CD14-positive monocyte (primary cell): ENCODE measurements at regions not wholly inside any gene's neighbourhood (a gene's known extent, or its start where the extent isn't known, plus 50 kb on each side); places are given as distances from the start of the nearest gene placed in this dataset.

Source experiments
- DNase-seq, 3 donors: peaks; one replicate each; pipeline ENCODE4 v3.0.0-alpha.2; 2011 to 2022
- H2AFZ ChIP-seq: 2 replicates; pipeline ENCODE4 v1.6.0; 2012; ENCODE audit warnings: mild to moderate bottlenecking, low read depth, low read length, inconsistent platforms; ENCODE audit not compliant: insufficient read depth, poor library complexity, severe bottlenecking
- H3K27ac ChIP-seq, 2 donors: 1 replicate in 1 of 2; 2 replicates in 1 of 2; pipeline ENCODE4 v1.5.1; 2012 to 2013; ENCODE audit warnings: low read length in 2 of 2, control low read depth in 1 of 2, inconsistent platforms in 1 of 2, low read depth in 1 of 2, mild to moderate bottlenecking in 1 of 2
- H3K27me3 ChIP-seq, 2 donors: one replicate each; pipeline versions ENCODE4 v1.6.0 to v1.6.1; 2011 to 2013; ENCODE audit warnings: low read length in 2 of 2; ENCODE audit not compliant: control insufficient read depth in 2 of 2, insufficient read depth in 2 of 2
- H3K36me3 ChIP-seq, 2 donors: replicated peaks in 1 of 2; 1 replicate in 1 of 2; 2 replicates in 1 of 2; pipeline versions ENCODE4 v1.5.1 to v1.6.1; 2012 to 2013; ENCODE audit warnings: low read length in 2 of 2, control low read depth in 1 of 2, inconsistent platforms in 1 of 2, mild to moderate bottlenecking in 1 of 2; ENCODE audit not compliant: insufficient read depth in 2 of 2, control insufficient read depth in 1 of 2
- H3K4me1 ChIP-seq, 2 donors: 1 replicate in 1 of 2; 2 replicates in 1 of 2; pipeline versions ENCODE4 v1.5.1 to v1.6.1; 2012 to 2013; ENCODE audit warnings: low read length in 2 of 2, control low read depth in 1 of 2, inconsistent platforms in 1 of 2, mild to moderate bottlenecking in 1 of 2, moderate library complexity in 1 of 2; ENCODE audit not compliant: insufficient read depth in 2 of 2, control insufficient read depth in 1 of 2
- H3K4me2 ChIP-seq: replicated peaks from 2 replicates; pipeline ENCODE3; 2012; ENCODE audit warnings: low read length, moderate library complexity, mild to moderate bottlenecking; ENCODE audit not compliant: poor library complexity, severe bottlenecking; ENCODE audit errors: extremely low read depth
- H3K4me3 ChIP-seq, 3 experiments: fragments of 200-600 bp in 1 of 3; sonication (generic) in 1 of 3; replicated peaks in 1 of 3; 1 replicate in 2 of 3; 2 replicates in 1 of 3; pipeline ENCODE4 v1.5.1; 2011 to 2013; ENCODE audit warnings: low read length in 3 of 3, mild to moderate bottlenecking in 3 of 3, control low read depth in 2 of 3, low read depth in 2 of 3, inconsistent platforms in 1 of 3, moderate library complexity in 1 of 3
- H3K79me2 ChIP-seq: 2 replicates; pipeline ENCODE4 v1.6.0; 2012; ENCODE audit warnings: mild to moderate bottlenecking, control low read depth, inconsistent platforms, low read length, moderate library complexity; ENCODE audit not compliant: insufficient read depth
- H3K9ac ChIP-seq: 2 replicates; pipeline ENCODE4 v1.6.0; 2017; ENCODE audit warnings: low read length, mild to moderate bottlenecking; ENCODE audit not compliant: insufficient read depth, poor library complexity, severe bottlenecking
- H3K9me3 ChIP-seq, 2 donors: replicated peaks in 1 of 2; 1 replicate in 1 of 2; 2 replicates in 1 of 2; pipeline versions ENCODE4 v1.5.1 to v1.6.1; 2012 to 2013; ENCODE audit warnings: low read length in 2 of 2, control low read depth in 1 of 2; ENCODE audit not compliant: control insufficient read depth in 1 of 2, insufficient read depth in 1 of 2
- H4K20me1 ChIP-seq: 2 replicates; pipeline ENCODE4 v1.6.0; 2012; ENCODE audit warnings: mild to moderate bottlenecking, low read length, control low read depth, moderate library complexity; ENCODE audit not compliant: insufficient read depth
- H3K27ac Mint-ChIP-seq, 7 donors: one replicate each; pipeline ENCODE4 v1.8.0; 2020; ENCODE audit warnings: mild to moderate bottlenecking in 7 of 7, mixed read lengths in 7 of 7, moderate library complexity in 6 of 7, inconsistent platforms in 2 of 7
- H3K27me3 Mint-ChIP-seq, 3 donors: one replicate each; pipeline ENCODE4 v1.8.0; 2021 to 2022; ENCODE audit warnings: low read depth in 3 of 3, mild to moderate bottlenecking in 3 of 3, mixed read lengths in 3 of 3, moderate library complexity in 3 of 3, inconsistent platforms in 1 of 3
- H3K36me3 Mint-ChIP-seq, 2 donors: one replicate each; pipeline ENCODE4 v1.8.0; 2020; ENCODE audit warnings: mixed read lengths in 2 of 2, inconsistent platforms in 1 of 2, mild to moderate bottlenecking in 1 of 2
- H3K4me1 Mint-ChIP-seq: one replicate; pipeline ENCODE4 v1.8.0; 2020; ENCODE audit warnings: mild to moderate bottlenecking, mixed read lengths
- H3K4me3 Mint-ChIP-seq, 2 donors: one replicate each; pipeline ENCODE4 v1.8.0; 2020; ENCODE audit warnings: mild to moderate bottlenecking in 2 of 2, mixed read lengths in 2 of 2, moderate library complexity in 1 of 2
- H3K9me3 Mint-ChIP-seq, 7 donors: one replicate each; pipeline ENCODE4 v1.8.0; 2020 to 2022; ENCODE audit warnings: mixed read lengths in 7 of 7, mild to moderate bottlenecking in 6 of 7, moderate library complexity in 6 of 7, inconsistent platforms in 2 of 7
- WGBS: methylation state at CpG from one replicate; pipeline ENCODE4 v1.1.5; 2013; ENCODE audit warnings: missing lambda C conversion rate; ENCODE audit not compliant: insufficient coverage; 5-methylcytosine and 5-hydroxymethylcytosine counted together
- intact Hi-C, 2 donors: fragments of 100-400 bp; cut with micrococcal nuclease; formaldehyde crosslinking; loops; one replicate each; pipeline versions ENCODE4 v1.15.0 to v1.15.1; 2023
- TF ChIP-seq, protein P1 (sequence below): fragments of 200-600 bp; IDR thresholded peaks from one replicate; pipeline ENCODE4 v1.8.0; 2022; ENCODE audit warnings: antibody characterized with exemption, mild to moderate bottlenecking

DNA sequence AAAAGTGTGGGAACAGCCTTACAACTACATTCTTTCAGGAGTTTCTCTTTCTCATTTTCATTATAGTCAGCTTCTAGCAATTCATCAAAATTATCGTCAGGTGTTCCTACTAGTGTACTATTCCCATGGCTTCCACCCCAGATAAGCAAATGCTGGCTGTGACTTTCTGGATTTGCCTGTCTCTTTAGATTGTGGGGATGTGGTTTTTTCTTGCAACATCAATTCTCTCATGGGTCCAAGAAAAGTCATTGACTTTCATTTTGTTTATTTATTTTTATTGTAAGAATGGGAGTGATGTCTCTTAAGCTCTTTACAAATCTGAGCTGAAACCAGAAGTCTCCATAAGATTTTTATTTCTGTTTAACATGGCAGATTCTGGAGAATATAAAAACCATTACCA is 349.7 kb upstream of the SEMA3C start:
- Histone ChIP-seq H3K4me2 (no peak overlapping the region), H3K9ac (no peak overlapping the region), H3K4me1 (no peaks in the 10 kb centered on the region), H2AFZ (no peak overlapping the region), H3K4me3 (no peak overlapping the region), H3K27ac (no peak overlapping the region), H3K27me3 (no peaks in the 10 kb centered on the region), H3K79me2 (no peaks in the 10 kb centered on the region), H3K36me3 (no peaks in the 10 kb centered on the region), H4K20me1 (no peaks in the 10 kb centered on the region), H3K9me3 (peaks cover 7 to 31% of the 10 kb centered on the region in 2 donors)
- WGBS, result no CpG with 5 or more reads among the region's 1 CpG
- H3K36me3 Mint-ChIP-seq, result no peaks in the 10 kb centered on the region
- TF ChIP-seq, protein P1, sequence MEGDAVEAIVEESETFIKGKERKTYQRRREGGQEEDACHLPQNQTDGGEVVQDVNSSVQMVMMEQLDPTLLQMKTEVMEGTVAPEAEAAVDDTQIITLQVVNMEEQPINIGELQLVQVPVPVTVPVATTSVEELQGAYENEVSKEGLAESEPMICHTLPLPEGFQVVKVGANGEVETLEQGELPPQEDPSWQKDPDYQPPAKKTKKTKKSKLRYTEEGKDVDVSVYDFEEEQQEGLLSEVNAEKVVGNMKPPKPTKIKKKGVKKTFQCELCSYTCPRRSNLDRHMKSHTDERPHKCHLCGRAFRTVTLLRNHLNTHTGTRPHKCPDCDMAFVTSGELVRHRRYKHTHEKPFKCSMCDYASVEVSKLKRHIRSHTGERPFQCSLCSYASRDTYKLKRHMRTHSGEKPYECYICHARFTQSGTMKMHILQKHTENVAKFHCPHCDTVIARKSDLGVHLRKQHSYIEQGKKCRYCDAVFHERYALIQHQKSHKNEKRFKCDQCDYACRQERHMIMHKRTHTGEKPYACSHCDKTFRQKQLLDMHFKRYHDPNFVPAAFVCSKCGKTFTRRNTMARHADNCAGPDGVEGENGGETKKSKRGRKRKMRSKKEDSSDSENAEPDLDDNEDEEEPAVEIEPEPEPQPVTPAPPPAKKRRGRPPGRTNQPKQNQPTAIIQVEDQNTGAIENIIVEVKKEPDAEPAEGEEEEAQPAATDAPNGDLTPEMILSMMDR, result no peak
- peaks cover 0 to 2% (median 0%) of the 10 kb centered on the region in 3 donors for H3K27me3 Mint-ChIP-seq
- no peak overlapping the region for H3K27ac Mint-ChIP-seq
- intact Hi-C loops, result no loop called here
- H3K4me3 Mint-ChIP-seq, result no peak overlapping the region
- no peaks in the 10 kb centered on the region for H3K4me1 Mint-ChIP-seq
- H3K9me3 Mint-ChIP-seq, result peaks cover 4 to 22% (median 9%) of the 10 kb centered on the region in 7 donors
- DNase-seq, result no peak

DNA sequence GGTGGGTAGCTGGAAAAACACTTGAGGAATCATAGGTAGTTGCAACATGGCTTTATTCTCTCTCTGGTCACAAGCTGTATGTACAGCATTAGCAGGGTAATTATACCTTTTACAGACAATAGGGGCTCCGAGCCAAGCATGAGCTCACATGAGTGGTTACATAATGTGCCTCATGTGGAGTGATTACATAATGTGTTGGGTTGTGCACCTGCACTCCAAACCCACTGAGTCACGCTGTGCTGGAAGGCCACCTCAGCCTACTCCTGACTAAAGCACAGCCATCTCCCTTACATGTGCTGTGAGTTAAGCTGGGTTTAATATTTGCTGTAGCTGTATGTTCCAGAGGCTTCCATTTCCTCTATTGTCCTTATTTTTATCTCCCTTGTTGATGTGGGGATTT is 348.7 kb upstream of the SEMA3C start:
- Mint-ChIP-seq H3K4me3 (no peak overlapping the region), H3K9me3 (peaks cover 4 to 22% (median 9%) of the 10 kb centered on the region in 7 donors), H3K36me3 (no peaks in the 10 kb centered on the region), H3K4me1 (no peaks in the 10 kb centered on the region), H3K27me3 (peaks cover 0 to 2% (median 0%) of the 10 kb centered on the region in 3 donors), H3K27ac (no peak overlapping the region)
- H3K4me2 ChIP-seq, result no peak overlapping the region
- no peaks in the 10 kb centered on the region for H3K36me3 ChIP-seq
- no peaks in the 10 kb centered on the region for H3K79me2 ChIP-seq
- H3K4me3 ChIP-seq, result no peak overlapping the region
- TF ChIP-seq, protein P1, result no peak
- H3K27me3 ChIP-seq, result no peaks in the 10 kb centered on the region
- intact Hi-C loops, result no loop called here
- WGBS, result no CpG with 5 or more reads among the region's 2 CpGs
- H3K9ac ChIP-seq, result no peak overlapping the region
- peaks cover 7 to 31% of the 10 kb centered on the region in 2 donors for H3K9me3 ChIP-seq
- no peaks in the 10 kb centered on the region for H3K4me1 ChIP-seq
- no peaks in the 10 kb centered on the region for H4K20me1 ChIP-seq
- DNase-seq, result no peak
- H2AFZ ChIP-seq, result no peak overlapping the region
- H3K27ac ChIP-seq, result no peak overlapping the region
